Fibroblast of lung (primary cell): ENCODE measurements at regions not wholly inside any gene's neighbourhood (a gene's known extent, or its start where the extent isn't known, plus 50 kb on each side); places are given as distances from the start of the nearest gene placed in this dataset.

Experiments
- EZH2 ChIP-seq: IDR thresholded peaks from 2 replicates; pipeline ENCODE4 v1.5.1; 2012; ENCODE audit warnings: low read length, control low read depth, mild to moderate bottlenecking; ENCODE audit errors: missing control alignments
- TF ChIP-seq, protein P1 (sequence below), 2 donors: IDR thresholded peaks in 1 of 2; conservative IDR thresholded peaks in 1 of 2; 1 replicate in 1 of 2; 2 replicates in 1 of 2; pipeline ENCODE4 v1.5.1; 2011 to 2012; ENCODE audit warnings: low read length in 2 of 2, control low read depth in 1 of 2, inconsistent platforms in 1 of 2, low read depth in 1 of 2, mild to moderate bottlenecking in 1 of 2

DNA sequence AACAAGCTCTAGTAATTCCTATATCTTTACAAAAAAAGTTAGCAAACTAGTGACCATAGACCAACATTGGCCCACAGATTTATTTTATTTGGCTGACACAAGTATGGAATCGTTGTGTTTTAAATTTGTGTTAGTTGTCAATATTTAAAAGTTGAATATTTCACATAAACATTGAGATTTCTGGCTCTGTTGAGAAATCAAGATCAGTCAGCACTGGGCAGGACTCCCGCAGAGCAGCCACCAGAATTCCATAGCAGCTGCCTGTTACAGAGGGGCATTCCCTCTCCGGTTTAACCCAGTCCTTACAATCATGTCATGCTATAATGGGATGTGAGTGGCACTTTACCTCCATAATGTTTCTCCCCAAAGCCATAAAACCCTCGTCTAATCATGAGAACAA lies 79.2 kb upstream of the NRIP1 start:
- TF ChIP-seq, protein P1, sequence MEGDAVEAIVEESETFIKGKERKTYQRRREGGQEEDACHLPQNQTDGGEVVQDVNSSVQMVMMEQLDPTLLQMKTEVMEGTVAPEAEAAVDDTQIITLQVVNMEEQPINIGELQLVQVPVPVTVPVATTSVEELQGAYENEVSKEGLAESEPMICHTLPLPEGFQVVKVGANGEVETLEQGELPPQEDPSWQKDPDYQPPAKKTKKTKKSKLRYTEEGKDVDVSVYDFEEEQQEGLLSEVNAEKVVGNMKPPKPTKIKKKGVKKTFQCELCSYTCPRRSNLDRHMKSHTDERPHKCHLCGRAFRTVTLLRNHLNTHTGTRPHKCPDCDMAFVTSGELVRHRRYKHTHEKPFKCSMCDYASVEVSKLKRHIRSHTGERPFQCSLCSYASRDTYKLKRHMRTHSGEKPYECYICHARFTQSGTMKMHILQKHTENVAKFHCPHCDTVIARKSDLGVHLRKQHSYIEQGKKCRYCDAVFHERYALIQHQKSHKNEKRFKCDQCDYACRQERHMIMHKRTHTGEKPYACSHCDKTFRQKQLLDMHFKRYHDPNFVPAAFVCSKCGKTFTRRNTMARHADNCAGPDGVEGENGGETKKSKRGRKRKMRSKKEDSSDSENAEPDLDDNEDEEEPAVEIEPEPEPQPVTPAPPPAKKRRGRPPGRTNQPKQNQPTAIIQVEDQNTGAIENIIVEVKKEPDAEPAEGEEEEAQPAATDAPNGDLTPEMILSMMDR (conservative IDR thresholded peaks at IDR 0.05 in 1 of 2, IDR thresholded peaks at IDR 0.05 in 1 of 2; ENCODE audit: low read depth in 1 of 2, low read length in 2 of 2): no peak
- no peak for TF ChIP-seq EZH2
